NCI-H146 treated with DMSO at 0.1 percent for 48 hours (cell line): ENCODE measurements at regions not wholly inside any gene's neighbourhood (a gene's known extent, or its start where the extent isn't known, plus 50 kb on each side); places are given as distances from the start of the nearest gene placed in this dataset.

ENCODE experiments used
- DNase-seq: peaks from one replicate; lab custom pipeline; 2025; ENCODE audit not compliant: unreplicated experiment; lab: John Stamatoyannopoulos, UW

DNA sequence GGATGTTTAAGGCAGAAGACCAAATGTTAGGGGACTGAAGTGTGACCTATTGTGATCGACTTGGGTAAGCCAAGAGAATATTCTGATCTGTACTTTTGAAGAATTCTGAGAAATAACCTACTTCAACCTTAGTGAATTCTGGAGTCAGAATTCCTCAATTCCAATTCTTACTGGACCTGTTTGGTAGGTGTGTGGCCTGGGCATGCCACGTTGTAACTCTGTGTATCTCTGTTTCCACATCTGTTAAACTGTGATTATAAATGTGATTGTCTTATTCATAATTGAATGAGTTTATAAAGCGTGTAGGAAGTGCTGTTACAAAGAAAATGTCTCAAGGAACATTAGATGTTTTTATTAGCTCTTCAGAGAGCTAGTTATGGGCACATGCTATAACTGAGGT, 64.5 kb downstream of the TUSC1 start:
- no peak for DNase-seq

DNA sequence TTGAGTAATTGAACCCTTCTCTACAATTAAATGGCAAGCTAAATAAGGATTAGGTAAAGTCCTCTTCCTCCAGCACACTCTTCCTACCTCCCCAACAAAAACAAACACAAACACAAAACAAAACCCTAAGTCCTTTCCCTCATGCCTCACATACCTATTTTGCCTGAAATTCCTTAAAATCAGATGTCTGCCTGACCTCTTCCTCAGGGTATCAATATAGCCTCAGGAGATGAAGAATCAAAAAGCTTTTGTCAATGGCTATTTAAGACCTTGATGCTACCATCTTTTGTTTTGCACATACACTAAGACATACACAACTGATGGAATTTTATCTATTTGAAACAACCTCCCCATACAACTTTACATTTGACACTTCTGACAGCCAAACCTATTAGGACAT, 75.1 kb downstream of the TUSC1 start:
- no peak for DNase-seq

GRCh38 chr9:25602400-25603044, 75.7 kb downstream of the TUSC1 start:
- DNase-seq = no peak

- DNase-seq = no peak
Observed at GRCh38 chr9:25600501-25600900, 77.7 kb downstream of the TUSC1 start.

GRCh38 chr9:25584611-25585010, 93.6 kb downstream of the TUSC1 start:
- DNase-seq = no peak

DNA sequence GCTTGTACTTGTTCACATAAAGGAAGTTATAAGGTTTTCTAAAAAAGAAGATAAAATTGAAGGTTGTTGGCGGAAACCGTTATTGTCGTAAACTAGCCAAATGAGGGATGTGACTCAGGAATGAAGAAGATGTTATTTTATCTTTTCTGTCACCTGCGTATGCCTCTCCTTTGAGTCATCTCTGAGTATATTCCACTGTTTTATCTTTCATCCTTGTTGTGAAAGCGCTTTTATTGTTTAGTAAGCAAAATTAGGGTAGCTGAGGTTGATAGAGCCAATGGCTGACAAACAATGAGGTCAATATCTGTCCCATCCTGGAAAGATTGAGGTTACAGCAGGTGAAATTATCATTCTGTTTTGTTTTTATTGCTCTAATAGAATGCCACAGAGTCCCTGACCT, 105.0 kb downstream of the TUSC1 start:
- DNase-seq = no peak

GRCh38 chr9:25571491-25571890, 106.8 kb downstream of the TUSC1 start:
- no peak for DNase-seq

DNA sequence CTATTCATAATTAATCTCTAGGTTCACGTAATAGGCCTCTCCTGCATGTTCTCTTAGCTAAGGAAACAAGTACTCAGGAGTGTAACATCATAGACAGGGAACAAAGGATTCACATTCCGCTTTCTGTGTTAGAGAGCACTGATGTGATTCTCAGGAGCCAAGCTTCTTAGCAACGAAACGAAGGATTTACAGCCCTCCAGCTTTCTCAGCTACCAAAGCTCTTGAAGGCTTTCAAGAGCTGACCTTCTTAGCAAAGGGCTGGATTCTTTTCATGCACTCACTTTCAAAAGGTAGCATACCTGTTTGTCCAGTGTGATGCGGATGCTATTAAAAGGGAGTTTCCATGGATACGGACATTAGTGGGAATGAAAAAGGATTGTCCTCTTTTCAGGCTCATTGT, 107.4 kb downstream of the TUSC1 start:
- DNase-seq = no peak

- no peak for DNase-seq
Observed at GRCh38 chr9:25562101-25562500, 116.1 kb downstream of the TUSC1 start.

GRCh38 chr9:25557645-25558300, 120.5 kb downstream of the TUSC1 start:
- no peak for DNase-seq

GRCh38 chr9:25556540-25556939, 121.7 kb downstream of the TUSC1 start:
- DNase-seq = no peak

DNA sequence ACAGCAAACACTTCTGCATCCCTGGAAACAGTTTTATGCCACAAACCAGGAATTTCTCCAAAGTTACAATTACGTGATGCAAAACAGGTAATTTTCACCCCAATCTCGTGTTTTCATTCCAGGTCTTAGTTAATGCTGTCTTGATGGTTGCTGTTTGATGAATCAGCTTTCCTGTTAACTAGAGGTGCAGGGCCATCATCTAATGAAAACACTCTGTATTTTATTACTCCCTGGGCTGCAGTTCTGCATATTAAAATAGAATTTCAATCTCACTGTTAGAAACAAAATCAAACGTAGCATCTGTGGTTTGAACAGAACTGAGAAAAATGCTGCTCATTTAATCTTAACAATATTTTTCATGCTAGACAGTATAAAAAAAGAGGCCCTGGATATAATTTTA, 129.4 kb downstream of the TUSC1 start:
- DNase-seq = no peak

DNA sequence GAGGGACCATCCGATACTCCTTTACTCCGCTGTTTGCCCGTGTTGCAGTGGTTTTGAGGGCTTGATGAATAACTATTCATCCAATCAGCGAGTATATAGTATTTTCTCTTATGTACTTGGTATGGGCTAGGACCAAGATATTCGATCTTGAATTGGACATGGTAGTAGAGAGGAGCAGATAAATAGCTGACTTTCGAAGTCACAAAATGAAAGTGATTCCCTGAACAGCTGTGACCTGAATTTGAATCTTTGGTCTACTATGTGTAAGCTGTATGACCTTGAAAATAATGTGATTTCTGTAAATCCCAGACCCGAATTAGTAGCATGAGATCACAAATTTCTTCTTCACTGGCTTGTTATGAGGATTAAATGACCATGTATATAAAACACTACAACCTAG, 134.4 kb downstream of the TUSC1 start:
- no peak for DNase-seq

DNA sequence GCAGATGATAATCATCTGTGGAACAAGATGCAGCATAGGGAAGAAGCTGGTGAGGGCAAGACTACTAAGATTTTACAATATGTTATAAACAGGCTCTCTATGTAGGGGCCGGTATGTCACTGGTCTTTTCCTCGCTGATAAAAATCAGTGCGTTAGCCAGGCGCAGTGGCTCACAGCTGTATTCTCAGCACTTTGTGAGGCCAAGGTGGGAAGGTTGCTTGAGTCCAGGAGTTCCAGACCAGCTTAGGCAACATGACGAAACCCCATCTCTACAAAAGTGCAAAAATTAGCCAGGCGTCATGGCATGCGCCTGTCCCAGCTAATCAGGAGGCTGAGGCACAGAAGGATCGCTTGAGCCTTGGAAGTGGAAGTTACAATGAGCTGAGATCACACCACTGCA, 135.9 kb downstream of the TUSC1 start:
- DNase-seq = no peak

- no peak for DNase-seq
Observed at GRCh38 chr9:25537808-25538207, 140.4 kb downstream of the TUSC1 start.

DNA sequence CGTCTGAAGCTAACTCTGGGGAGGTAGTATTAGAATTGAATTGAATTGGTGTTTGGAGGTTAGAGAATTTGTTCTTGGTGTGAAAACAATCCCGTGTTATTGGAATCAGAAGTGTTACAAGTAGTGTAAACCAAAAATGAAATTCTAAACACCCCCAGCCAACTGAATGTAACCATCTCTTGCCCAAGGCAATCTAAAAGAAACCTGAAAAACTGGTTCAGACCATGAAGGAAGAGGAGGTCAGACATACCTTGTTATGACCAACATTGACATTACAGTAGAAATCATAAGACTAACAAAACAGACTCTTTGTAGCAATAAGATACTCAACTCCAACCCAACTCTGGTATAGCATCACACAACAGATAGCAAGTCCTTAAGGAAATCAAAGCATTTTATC, 159.0 kb downstream of the TUSC1 start:
- no peak for DNase-seq

GRCh38 chr9:25517701-25518100, 160.5 kb downstream of the TUSC1 start:
- DNase-seq = no peak

DNA sequence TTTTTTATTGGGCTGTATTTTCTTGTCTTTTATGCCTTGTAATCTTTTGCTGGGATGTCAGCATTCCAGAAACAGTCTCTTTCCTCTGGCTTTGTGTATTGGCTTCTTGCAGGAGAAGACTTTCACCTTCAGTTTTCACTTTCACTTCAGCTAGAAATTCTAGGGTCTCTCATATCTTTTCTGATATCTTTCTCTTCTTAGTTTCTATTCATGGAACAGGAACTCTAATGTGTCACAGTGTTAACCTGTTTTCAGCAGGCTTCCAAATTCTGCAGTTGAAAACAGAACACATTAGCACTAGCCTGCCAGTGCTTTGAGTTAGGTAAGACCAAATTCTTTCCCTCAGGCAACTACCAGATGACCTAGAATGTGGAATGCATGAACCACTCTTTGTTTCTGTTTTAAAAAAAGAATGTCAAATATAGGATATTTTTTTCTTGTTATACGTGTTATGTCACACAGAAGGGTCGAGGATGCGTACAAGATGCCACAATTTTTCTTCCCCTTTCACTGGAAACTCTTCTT, 164.7 kb downstream of the TUSC1 start:
- no peak for DNase-seq

DNA sequence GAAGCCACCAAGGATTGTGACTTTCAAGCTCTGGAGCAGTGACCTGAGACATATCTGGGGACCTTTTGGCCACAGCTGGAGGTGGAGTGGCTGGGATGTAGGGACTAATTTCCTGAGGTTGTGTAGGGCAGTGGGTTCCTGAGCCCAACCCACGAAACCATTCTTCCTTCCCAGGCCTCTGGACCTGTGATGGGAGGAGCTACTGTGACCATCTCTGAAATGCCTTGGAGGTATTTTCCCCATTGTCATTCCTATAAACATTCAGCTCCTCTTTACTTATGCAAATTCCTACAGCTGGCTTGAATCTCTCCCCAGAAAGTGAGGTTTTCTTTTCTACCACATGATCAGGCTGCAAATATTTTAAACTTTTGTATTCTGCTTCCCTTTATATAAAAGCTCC, 172.6 kb downstream of the TUSC1 start:
- DNase-seq = no peak

GRCh38 chr9:25481372-25481771, 196.9 kb downstream of the TUSC1 start:
- no peak for DNase-seq

GRCh38 chr9:25480696-25481095, 197.5 kb downstream of the TUSC1 start:
- DNase-seq = no peak

DNA sequence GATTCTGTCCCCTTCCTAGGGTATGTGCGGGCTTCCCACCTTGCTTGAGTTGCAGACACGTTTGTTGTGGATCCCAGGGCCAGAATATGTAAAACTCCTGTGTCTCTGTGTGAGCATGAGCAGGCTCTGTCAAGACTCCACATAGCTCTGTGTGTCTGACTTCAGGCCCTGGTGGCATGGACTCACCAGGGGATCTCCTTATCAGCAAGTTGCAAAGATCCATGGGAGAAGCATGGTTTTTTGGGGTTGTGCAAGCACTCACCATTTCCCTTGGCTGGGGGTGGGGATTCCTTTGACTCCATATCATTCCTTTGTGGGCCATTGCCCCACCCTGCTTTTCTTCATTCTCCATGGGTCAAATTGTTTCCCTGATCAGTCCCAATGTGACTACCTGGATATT, 205.6 kb downstream of the TUSC1 start:
- no peak for DNase-seq

GRCh38 chr9:25472085-25472607, 206.1 kb downstream of the TUSC1 start:
- DNase-seq = no peak
